SK-N-SH (cell line): ENCODE measurements at regions not wholly inside any gene's neighbourhood (a gene's known extent, or its start where the extent isn't known, plus 50 kb on each side); places are given as distances from the start of the nearest gene placed in this dataset.

Source experiments
- CTCF ChIA-PET: fragments of 300-600, 350-600 bp; formaldehyde crosslinking; extraction: SDS; loops from one replicate; lab custom pipeline; 2021; lab: Yijun Ruan, JAX
- POLR2A ChIA-PET: fragments of 350-600 bp; sonication (Branson Sonifier 250); formaldehyde crosslinking; extraction: SDS; loops from one replicate; lab custom pipeline; 2020; ENCODE audit warnings: antibody characterized with exemption, inconsistent platforms; lab: Yijun Ruan, JAX
- DNase-seq: peaks from one replicate; pipeline ENCODE4 v3.0.0; 2012
- H2AFZ ChIP-seq: fragments of 200-600 bp; sonication (generic); 2 replicates; pipeline ENCODE4 v1.8.1; 2016; ENCODE audit warnings: antibody characterized with exemption, mild to moderate bottlenecking, low read depth
- H3F3A ChIP-seq: fragments of 200-600 bp; sonication (generic); replicated peaks from 2 replicates; pipeline ENCODE3; 2016; ENCODE audit warnings: antibody characterized with exemption, mild to moderate bottlenecking; ENCODE audit not compliant: insufficient read depth
- H3K27ac ChIP-seq, 2 experiments: fragments of 200-500 bp in 1 of 2; fragments of 200-600 bp in 1 of 2; sonication (Bioruptor generic) in 1 of 2; sonication (generic), shearing (Covaris generic) in 1 of 2; 2 replicates each; pipeline versions ENCODE4 v1.5.1 to v1.6.1; 2014 to 2016; ENCODE audit warnings: low read depth in 2 of 2, inconsistent platforms in 1 of 2, low read length in 1 of 2, mild to moderate bottlenecking in 1 of 2, mixed read lengths in 1 of 2
- H3K27me3 ChIP-seq: fragments of 200-600 bp; sonication (generic), shearing (Covaris generic); 2 replicates; pipeline ENCODE4 v1.6.1; 2016; ENCODE audit warnings: mixed run types; ENCODE audit not compliant: insufficient read depth
- H3K36me3 ChIP-seq, 2 experiments: fragments of 200-500 bp in 1 of 2; fragments of 200-600 bp in 1 of 2; sonication (Bioruptor generic) in 1 of 2; sonication (generic) in 1 of 2; replicated peaks in 1 of 2; 2 replicates each; pipeline versions ENCODE3 to v1.5.1; 2014 to 2016; ENCODE audit warnings: low read length in 1 of 2, mild to moderate bottlenecking in 1 of 2; ENCODE audit not compliant: insufficient read depth in 2 of 2, control insufficient read depth in 1 of 2
- H3K4me1 ChIP-seq, 2 experiments: fragments of 200-500 bp in 1 of 2; fragments of 200-600 bp in 1 of 2; sonication (Bioruptor generic) in 1 of 2; sonication (generic), shearing (Covaris generic) in 1 of 2; 2 replicates each; pipeline versions ENCODE4 v1.5.1 to v1.6.1; 2014 to 2016; ENCODE audit warnings: low read depth in 1 of 2, low read length in 1 of 2, mixed run types in 1 of 2; ENCODE audit not compliant: insufficient read depth in 2 of 2, control insufficient read depth in 1 of 2
- H3K4me2 ChIP-seq: fragments of 200-600 bp; sonication (generic), shearing (Covaris generic); 2 replicates; pipeline ENCODE4 v1.6.1; 2017; ENCODE audit warnings: mixed run types
- H3K4me3 ChIP-seq, 2 experiments: fragments of 200-500 bp in 1 of 2; fragments of 200-600 bp in 1 of 2; sonication (Bioruptor generic) in 1 of 2; sonication (generic), shearing (Covaris generic) in 1 of 2; 2 replicates each; pipeline versions ENCODE4 v1.5.1 to v1.8.1; 2014 to 2016; ENCODE audit warnings: low read depth in 2 of 2, inconsistent platforms in 1 of 2, low read length in 1 of 2, mild to moderate bottlenecking in 1 of 2, mixed read lengths in 1 of 2, moderate library complexity in 1 of 2
- H3K79me2 ChIP-seq: fragments of 200-600 bp; sonication (generic); 2 replicates; pipeline ENCODE4 v1.8.1; 2017; ENCODE audit warnings: mild to moderate bottlenecking; ENCODE audit not compliant: insufficient read depth
- H3K9ac ChIP-seq: fragments of 200-600 bp; sonication (generic); 2 replicates; pipeline ENCODE4 v1.6.1; 2017; ENCODE audit warnings: mixed run types
- H3K9me2 ChIP-seq: fragments of 200-600 bp; sonication (generic); 2 replicates; pipeline ENCODE4 v1.6.1; 2017; ENCODE audit warnings: mixed run types
- H3K9me3 ChIP-seq: fragments of 200-600 bp; sonication (generic); 2 replicates; pipeline ENCODE4 v1.6.1; 2017; ENCODE audit warnings: mixed run types, mild to moderate bottlenecking, moderate library complexity
- H4K20me1 ChIP-seq: fragments of 200-600 bp; sonication (generic); 2 replicates; pipeline ENCODE4 v1.6.1; 2017; ENCODE audit warnings: mild to moderate bottlenecking, mixed run types; ENCODE audit not compliant: insufficient read depth
- ELF1 ChIP-seq: IDR thresholded peaks from 2 replicates; pipeline ENCODE4 v1.4.0; 2012
- FOSL2 ChIP-seq: IDR thresholded peaks from 2 replicates; pipeline ENCODE4 v1.4.0; 2012; ENCODE audit warnings: low read depth, mild to moderate bottlenecking, moderate library complexity, borderline replicate concordance
- FOXJ3 ChIP-seq: sonication (generic); formaldehyde crosslinking; IDR thresholded peaks from 2 replicates; pipeline ENCODE4 v1.5.1; 2020; ENCODE audit warnings: mild to moderate bottlenecking, missing genetic modification reagents
- GABPA ChIP-seq: IDR thresholded peaks from 2 replicates; pipeline ENCODE4 v1.4.0; 2012; ENCODE audit warnings: low read depth, mild to moderate bottlenecking
- MEF2A ChIP-seq: IDR thresholded peaks from 2 replicates; pipeline ENCODE4 v1.4.0; 2012; ENCODE audit warnings: low read depth, borderline replicate concordance
- MXI1 ChIP-seq: IDR thresholded peaks from 2 replicates; pipeline ENCODE4 v1.6.1; 2012; ENCODE audit warnings: mild to moderate bottlenecking, low read depth, low read length, improper control_type of control experiment
- NFIC ChIP-seq: IDR thresholded peaks from 2 replicates; pipeline ENCODE4 v1.4.0; 2012; ENCODE audit warnings: borderline replicate concordance
- NRF1 ChIP-seq: IDR thresholded peaks from 2 replicates; pipeline ENCODE4 v1.6.1; 2012; ENCODE audit warnings: low read depth, mild to moderate bottlenecking, low read length
- POLR2AphosphoS5 ChIP-seq: IDR thresholded peaks from 2 replicates; pipeline ENCODE4 v1.6.1; 2012; ENCODE audit warnings: low read depth, low read length
- RCOR1 ChIP-seq: fragments of 150-350 bp; IDR thresholded peaks from 2 replicates; pipeline ENCODE4 v1.6.1; 2017; ENCODE audit warnings: antibody characterized with exemption, low read length
- SIN3A ChIP-seq: IDR thresholded peaks from 2 replicates; pipeline ENCODE4 v1.6.1; 2012; ENCODE audit warnings: low read depth, mild to moderate bottlenecking, low read length, moderate library complexity, borderline replicate concordance
- SMC3 ChIP-seq: IDR thresholded peaks from 2 replicates; pipeline ENCODE4 v1.6.1; 2012; ENCODE audit warnings: low read depth, low read length, improper control_type of control experiment
- TAF1 ChIP-seq: IDR thresholded peaks from 2 replicates; pipeline ENCODE4 v1.6.1; 2012; ENCODE audit warnings: low read depth, mild to moderate bottlenecking, low read length, moderate library complexity, borderline replicate concordance
- YY1 ChIP-seq: IDR thresholded peaks from 2 replicates; pipeline ENCODE4 v1.4.0; 2012; ENCODE audit warnings: low read depth, mild to moderate bottlenecking
- WGBS: methylation state at CpG from one replicate; pipeline ENCODE4 v1.1.6; 2017; ENCODE audit warnings: low lambda C conversion rate; 5-methylcytosine and 5-hydroxymethylcytosine counted together
- TF ChIP-seq, protein P1 (sequence below): IDR thresholded peaks from 2 replicates; pipeline ENCODE4 v1.4.0; 2012; ENCODE audit warnings: low read depth, borderline replicate concordance
- TF ChIP-seq, protein P2 (sequence below): fragments of 150-350 bp; IDR thresholded peaks from 2 replicates; pipeline ENCODE4 v1.6.1; 2016; ENCODE audit warnings: mild to moderate bottlenecking, low read depth, low read length
- TF ChIP-seq, protein P3 (sequence below): IDR thresholded peaks from 2 replicates; pipeline ENCODE4 v1.4.0; 2012; ENCODE audit warnings: low read depth, borderline replicate concordance
- TF ChIP-seq, protein P4 (sequence below): IDR thresholded peaks from 2 replicates; pipeline ENCODE4; 2012
- TF ChIP-seq, protein P5 (sequence below): IDR thresholded peaks from 2 replicates; pipeline ENCODE4 v1.6.1; 2012; ENCODE audit warnings: mild to moderate bottlenecking, low read depth, low read length, moderate library complexity

DNA sequence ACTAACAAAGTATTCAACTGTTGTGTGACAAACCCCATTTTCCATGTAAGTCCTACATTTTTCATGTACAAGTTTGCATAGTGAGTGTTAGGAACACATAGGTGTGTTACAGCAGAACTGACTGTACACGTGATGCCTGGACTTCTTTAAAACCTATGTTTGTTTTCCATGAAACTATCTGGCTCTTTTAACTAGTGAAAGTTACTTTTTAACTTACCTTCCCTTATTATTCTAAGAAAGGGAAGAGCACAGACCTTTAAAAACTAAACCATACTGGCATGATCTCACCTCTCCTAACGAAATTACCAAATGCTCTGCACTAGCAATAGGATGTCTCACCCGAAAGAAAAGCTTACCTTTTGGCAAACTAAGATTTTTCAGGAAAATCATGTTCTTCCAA is 87.8 kb downstream of the CENPW start:
- H3K9ac ChIP-seq = no peak overlapping the region
- no peaks in the 10 kb centered on the region for H4K20me1 ChIP-seq
- no peaks in the 10 kb centered on the region; a peak in 2 of 4 replicates for H3K4me1 ChIP-seq
- H3K27ac ChIP-seq = no peak overlapping the region
- no peak overlapping the region for H3K4me3 ChIP-seq
- ChIA-PET CTCF (no interaction called here), POLR2A (no interaction called here)
- no peaks in the 10 kb centered on the region for H3K9me3 ChIP-seq
- H3K36me3 ChIP-seq = no peaks in the 10 kb centered on the region
- TF ChIP-seq POLR2AphosphoS5 = no peak
- TF ChIP-seq, protein P1, sequence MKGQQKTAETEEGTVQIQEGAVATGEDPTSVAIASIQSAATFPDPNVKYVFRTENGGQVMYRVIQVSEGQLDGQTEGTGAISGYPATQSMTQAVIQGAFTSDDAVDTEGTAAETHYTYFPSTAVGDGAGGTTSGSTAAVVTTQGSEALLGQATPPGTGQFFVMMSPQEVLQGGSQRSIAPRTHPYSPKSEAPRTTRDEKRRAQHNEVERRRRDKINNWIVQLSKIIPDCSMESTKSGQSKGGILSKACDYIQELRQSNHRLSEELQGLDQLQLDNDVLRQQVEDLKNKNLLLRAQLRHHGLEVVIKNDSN = no peak
- TF ChIP-seq SIN3A = no peak
- DNase-seq = no peak
- H3F3A ChIP-seq = no peaks in the 10 kb centered on the region
- no peaks in the 10 kb centered on the region for H3K27me3 ChIP-seq
- no peaks in the 10 kb centered on the region for H3K79me2 ChIP-seq
- 16% methylated on average over 3 of the region's 3 CpGs for WGBS
- H2AFZ ChIP-seq = no peak overlapping the region
- H3K4me2 ChIP-seq = no peak overlapping the region
- no peaks in the 10 kb centered on the region for H3K9me2 ChIP-seq

DNA sequence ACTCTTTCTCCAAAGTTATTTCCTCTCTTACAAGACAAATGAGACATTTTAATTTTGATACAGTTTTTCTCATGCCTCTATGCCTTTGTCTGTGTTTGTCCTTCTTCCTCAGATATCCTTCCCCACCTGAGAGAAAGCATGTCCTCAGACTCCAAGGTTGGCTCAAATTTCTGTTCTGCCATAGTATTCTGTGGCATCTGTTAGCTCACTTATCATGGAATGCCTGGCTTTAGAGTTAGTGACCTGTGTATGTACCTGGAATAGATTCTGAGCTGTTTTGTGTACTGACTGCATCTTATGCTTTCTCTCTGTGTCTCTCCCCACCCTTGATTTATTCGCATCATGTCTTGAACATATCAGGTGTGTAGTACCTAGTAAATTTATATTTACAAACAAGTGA is 90.0 kb downstream of the CENPW start:
- H3K4me3 ChIP-seq = no peak overlapping the region
- H4K20me1 ChIP-seq = no peaks in the 10 kb centered on the region
- no peaks in the 10 kb centered on the region for H3K27me3 ChIP-seq
- no peaks in the 10 kb centered on the region; a peak in 2 of 4 replicates for H3K4me1 ChIP-seq
- H3K36me3 ChIP-seq = no peaks in the 10 kb centered on the region
- WGBS = 39% methylated on average over 1 of the region's 1 CpG
- H3K9me2 ChIP-seq = no peaks in the 10 kb centered on the region
- no peaks in the 10 kb centered on the region for H3K79me2 ChIP-seq
- no peak for DNase-seq
- H3K4me2 ChIP-seq = no peak overlapping the region
- TF ChIP-seq RCOR1 (no peak), SMC3 (no peak), ELF1 (no peak), MXI1 (no peak), POLR2AphosphoS5 (no peak), GABPA (no peak), FOSL2 (no peak), TAF1 (no peak), NFIC (no peak), MEF2A (no peak), YY1 (no peak), NRF1 (no peak), FOXJ3 (no peak)
- TF ChIP-seq, protein P2, sequence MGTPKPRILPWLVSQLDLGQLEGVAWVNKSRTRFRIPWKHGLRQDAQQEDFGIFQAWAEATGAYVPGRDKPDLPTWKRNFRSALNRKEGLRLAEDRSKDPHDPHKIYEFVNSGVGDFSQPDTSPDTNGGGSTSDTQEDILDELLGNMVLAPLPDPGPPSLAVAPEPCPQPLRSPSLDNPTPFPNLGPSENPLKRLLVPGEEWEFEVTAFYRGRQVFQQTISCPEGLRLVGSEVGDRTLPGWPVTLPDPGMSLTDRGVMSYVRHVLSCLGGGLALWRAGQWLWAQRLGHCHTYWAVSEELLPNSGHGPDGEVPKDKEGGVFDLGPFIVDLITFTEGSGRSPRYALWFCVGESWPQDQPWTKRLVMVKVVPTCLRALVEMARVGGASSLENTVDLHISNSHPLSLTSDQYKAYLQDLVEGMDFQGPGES = no peak
- TF ChIP-seq, protein P3, sequence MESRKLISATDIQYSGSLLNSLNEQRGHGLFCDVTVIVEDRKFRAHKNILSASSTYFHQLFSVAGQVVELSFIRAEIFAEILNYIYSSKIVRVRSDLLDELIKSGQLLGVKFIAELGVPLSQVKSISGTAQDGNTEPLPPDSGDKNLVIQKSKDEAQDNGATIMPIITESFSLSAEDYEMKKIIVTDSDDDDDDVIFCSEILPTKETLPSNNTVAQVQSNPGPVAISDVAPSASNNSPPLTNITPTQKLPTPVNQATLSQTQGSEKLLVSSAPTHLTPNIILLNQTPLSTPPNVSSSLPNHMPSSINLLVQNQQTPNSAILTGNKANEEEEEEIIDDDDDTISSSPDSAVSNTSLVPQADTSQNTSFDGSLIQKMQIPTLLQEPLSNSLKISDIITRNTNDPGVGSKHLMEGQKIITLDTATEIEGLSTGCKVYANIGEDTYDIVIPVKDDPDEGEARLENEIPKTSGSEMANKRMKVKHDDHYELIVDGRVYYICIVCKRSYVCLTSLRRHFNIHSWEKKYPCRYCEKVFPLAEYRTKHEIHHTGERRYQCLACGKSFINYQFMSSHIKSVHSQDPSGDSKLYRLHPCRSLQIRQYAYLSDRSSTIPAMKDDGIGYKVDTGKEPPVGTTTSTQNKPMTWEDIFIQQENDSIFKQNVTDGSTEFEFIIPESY = no peak
- TF ChIP-seq, protein P4, sequence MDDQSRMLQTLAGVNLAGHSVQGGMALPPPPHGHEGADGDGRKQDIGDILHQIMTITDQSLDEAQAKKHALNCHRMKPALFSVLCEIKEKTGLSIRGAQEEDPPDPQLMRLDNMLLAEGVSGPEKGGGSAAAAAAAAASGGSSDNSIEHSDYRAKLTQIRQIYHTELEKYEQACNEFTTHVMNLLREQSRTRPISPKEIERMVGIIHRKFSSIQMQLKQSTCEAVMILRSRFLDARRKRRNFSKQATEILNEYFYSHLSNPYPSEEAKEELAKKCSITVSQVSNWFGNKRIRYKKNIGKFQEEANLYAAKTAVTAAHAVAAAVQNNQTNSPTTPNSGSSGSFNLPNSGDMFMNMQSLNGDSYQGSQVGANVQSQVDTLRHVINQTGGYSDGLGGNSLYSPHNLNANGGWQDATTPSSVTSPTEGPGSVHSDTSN = no peak
- TF ChIP-seq, protein P1 = no peak
- TF ChIP-seq, protein P5, sequence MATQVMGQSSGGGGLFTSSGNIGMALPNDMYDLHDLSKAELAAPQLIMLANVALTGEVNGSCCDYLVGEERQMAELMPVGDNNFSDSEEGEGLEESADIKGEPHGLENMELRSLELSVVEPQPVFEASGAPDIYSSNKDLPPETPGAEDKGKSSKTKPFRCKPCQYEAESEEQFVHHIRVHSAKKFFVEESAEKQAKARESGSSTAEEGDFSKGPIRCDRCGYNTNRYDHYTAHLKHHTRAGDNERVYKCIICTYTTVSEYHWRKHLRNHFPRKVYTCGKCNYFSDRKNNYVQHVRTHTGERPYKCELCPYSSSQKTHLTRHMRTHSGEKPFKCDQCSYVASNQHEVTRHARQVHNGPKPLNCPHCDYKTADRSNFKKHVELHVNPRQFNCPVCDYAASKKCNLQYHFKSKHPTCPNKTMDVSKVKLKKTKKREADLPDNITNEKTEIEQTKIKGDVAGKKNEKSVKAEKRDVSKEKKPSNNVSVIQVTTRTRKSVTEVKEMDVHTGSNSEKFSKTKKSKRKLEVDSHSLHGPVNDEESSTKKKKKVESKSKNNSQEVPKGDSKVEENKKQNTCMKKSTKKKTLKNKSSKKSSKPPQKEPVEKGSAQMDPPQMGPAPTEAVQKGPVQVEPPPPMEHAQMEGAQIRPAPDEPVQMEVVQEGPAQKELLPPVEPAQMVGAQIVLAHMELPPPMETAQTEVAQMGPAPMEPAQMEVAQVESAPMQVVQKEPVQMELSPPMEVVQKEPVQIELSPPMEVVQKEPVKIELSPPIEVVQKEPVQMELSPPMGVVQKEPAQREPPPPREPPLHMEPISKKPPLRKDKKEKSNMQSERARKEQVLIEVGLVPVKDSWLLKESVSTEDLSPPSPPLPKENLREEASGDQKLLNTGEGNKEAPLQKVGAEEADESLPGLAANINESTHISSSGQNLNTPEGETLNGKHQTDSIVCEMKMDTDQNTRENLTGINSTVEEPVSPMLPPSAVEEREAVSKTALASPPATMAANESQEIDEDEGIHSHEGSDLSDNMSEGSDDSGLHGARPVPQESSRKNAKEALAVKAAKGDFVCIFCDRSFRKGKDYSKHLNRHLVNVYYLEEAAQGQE = no peak
- H3K27ac ChIP-seq = no peak overlapping the region
- CTCF ChIA-PET = no interaction called here
- POLR2A ChIA-PET = no interaction called here
- H3F3A ChIP-seq = no peaks in the 10 kb centered on the region
- H3K9me3 ChIP-seq = no peaks in the 10 kb centered on the region
- H3K9ac ChIP-seq = no peak overlapping the region
- H2AFZ ChIP-seq = no peak overlapping the region
